ENCODE measurements at regions not wholly inside any gene's neighbourhood (a gene's known extent, or its start where the extent isn't known, plus 50 kb on each side); places are given as distances from the start of the nearest gene placed in this dataset.
"Not testable (repeated sequence)": the region's sequence is repeated elsewhere in the genome, so short reads cannot be mapped to it uniquely, and the experiment has no call there.

DNA sequence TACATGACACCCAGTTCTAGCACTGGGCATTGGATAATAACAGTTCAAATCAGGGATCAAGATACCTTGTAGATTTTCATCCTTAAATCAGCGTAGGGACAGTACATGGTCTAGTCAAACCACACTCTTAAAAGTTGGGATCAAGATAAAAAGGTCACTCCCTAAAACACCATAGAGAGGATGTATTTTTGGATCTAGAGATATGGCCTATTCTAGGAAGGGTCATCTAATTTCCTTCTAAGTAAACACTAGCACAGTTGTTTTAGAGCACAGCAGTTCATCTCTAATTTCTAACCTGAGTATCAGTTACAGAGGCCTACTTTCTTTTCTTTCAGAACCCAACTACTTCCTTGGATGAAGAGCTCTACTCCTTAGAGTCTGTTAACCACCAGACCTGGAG is 166.4 kb upstream of the GRIN3A start:
- intact Hi-C loops (cut with DNase I), result no loop called here
- no peak for DNase-seq

DNA sequence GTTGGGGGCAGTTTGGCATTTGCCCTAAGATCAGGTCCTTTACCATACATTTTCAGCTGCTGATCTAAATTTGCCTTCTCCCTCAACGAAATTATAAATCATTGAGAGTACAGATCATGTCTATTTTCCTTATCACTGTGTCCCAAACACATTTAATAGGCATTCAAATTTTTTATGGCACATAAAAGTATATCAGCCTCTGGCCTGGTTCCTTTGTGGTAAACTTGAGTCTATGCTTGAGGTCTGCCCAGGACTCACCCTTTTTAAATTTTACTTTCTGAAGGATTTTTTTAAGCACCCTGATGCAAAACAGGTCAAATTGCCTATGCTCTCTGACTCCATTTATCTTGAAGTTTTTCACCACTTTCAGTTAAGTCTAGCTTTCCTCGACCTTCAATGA is 163.6 kb upstream of the GRIN3A start:
- intact Hi-C loops (cut with DNase I), result no loop called here
- DNase-seq, result no peak

- intact Hi-C loops (cut with DNase I), result no loop called here
- no peak for DNase-seq
These were observed 158.7 kb upstream of the GRIN3A start for GRCh38 chr9:101897196-101897595.

DNA sequence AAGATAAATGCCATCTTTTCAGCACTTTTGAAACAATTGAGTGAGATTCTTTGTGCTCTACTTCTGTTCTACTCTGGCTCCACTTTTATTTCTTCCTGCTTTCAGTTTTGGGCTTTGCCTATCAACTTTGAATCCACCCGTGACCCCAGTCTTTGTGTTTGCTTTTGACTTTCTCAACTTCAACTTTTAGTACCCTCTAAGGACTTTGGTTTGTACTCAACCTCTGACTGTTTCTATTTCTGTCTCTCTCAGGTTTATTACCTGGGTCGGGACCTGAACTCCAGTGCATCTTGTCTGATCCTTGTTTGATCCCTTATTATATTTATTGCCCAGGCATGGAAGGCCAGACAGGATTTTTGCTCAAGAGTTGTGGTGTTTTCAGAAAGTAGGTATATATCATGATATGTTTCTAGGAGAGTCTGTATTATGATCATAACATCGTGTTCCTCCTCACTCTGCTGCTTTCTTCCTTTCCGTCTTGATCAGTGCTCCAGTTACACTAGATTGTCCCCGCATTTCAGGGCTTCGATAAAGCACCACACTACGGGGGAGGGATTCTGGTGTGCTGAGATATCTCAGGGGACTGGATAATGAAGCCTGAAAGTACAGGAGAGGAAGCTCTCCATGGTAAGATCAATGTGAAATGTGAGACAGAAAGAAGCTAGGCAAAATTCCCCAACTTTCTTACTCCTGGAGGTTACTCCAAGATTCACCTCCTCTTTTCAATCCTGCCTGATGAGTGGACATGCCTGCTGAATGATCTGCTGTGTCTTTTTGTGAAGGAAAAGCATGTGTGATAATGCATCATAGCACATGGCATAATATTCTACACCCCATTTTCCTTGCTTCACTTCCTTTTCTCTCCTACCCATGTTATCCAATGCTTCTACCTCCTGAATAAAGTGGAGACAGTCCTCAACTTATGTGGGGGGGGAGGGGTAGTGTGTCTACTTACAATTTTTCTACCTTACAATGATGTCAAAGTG is 155.5 kb upstream of the GRIN3A start:
- intact Hi-C loops (cut with DNase I), result no loop called here
- DNase-seq, result no peak

DNA sequence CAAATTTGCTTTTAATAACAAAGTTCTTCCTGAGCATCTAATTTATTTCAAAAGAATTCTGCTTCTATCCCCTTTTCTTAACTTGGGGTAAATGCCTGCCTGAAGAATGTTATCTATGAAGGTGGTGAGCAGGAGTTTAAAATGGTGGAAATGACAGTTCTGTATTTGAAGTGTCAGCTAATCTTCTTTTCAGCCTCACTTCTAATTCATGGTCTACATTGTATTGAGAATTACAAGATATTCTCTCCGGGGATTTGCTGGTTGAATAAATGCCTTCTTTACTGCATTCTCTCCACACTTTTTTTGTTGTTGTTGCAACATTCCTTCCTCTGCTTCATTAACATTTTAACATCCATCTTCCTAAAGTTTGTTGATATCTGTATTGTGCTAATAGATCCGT is 143.1 kb upstream of the GRIN3A start:
- intact Hi-C loops (cut with DNase I), result no loop called here
- no peak for DNase-seq

DNA sequence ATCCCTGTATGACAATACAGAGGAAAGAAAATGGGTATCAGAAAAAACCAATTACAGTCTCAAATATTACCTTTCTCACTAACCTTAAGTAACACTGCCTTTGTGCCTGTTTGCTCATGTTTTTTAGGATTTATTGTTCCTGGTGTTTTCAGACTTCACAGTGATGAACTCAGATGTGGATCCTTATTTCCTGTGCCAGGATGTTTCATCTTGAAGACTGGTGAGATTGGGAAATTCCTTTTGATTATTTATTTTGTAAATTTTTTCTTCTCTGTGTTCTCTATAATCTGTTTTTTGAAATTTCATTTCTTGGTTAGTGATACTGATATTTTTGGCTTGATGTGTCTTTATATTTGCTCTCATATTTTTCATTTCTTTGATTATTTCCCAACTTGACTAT is 142.4 kb upstream of the GRIN3A start:
- intact Hi-C loops (cut with DNase I), result no loop called here

GRCh38 chr9:101878734-101879133 is 140.3 kb upstream of the GRIN3A start:
- intact Hi-C loops (cut with DNase I), result no loop called here
- no peak for DNase-seq

More for the DNA sequence above, 142.4 kb upstream of the GRIN3A start:
- DNase-seq, result no peak

- intact Hi-C loops (cut with DNase I), result no loop called here
- DNase-seq, result no peak
These were observed 139.0 kb upstream of the GRIN3A start for GRCh38 chr9:101877439-101877838.

DNA sequence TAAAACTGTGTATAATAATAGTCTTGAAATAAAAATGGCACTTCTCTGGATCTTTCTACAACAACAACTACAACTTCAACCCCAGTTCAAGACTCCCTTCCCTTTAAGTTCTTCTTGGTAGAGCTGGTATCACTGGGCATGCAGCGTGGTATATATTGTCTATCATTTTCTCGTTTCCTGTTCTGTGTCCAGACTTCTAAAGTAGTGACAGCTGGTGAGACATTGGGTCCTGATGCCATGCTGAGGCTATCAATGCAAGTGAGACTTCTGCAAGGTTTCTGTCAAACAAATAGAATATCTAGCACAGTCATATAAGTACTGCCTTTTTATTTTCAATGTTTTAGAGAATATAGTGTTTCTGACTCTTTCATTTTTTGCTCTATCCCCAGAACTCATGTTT is 123.0 kb upstream of the GRIN3A start:
- intact Hi-C loops (cut with DNase I), result no loop called here
- DNase-seq, result no peak

DNA sequence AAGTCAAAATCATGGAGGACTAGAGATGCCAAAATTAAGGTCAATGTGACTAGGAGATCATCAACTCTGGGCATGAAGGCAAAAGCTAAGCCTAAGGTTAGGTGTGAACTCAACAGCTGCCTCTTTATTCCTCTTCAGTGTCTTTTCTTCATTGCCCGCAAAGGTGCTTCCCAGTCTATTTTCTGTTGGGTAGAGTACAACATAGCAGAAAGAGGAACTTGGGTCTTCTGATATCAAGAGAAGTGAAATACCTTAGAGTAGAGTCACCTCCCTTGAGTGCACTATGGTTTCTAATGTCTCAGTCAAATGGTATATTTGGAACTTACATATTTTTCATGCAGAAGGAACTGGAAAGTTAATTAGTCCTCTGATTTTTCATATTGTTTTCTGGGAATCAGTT is 122.5 kb upstream of the GRIN3A start:
- intact Hi-C loops (cut with DNase I), result no loop called here
- no peak for DNase-seq

DNA sequence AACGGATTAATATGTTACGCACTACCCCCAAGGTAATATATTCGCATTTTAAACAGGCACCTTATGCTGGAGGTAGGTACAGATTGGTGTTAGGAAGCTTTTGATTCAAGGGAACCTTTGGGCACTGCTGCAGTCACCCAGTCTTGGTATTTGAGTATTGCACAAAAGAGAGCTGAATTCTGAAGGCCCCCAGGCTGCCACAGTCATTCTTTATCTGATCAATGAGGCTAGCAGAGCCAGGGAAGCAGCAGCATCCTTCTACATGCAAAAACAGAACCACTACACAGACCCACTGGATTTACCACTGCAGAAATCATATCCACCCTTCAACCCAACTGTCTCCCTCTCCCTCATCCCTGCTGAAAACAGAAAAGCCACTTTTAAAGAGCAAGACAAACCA is 121.2 kb upstream of the GRIN3A start:
- intact Hi-C loops (cut with DNase I), result no loop called here
- no peak for DNase-seq

- intact Hi-C loops (cut with DNase I), result no loop called here
- no peak for DNase-seq
These were observed 119.6 kb upstream of the GRIN3A start for GRCh38 chr9:101858026-101858425.

- DNase-seq, result no peak
- intact Hi-C loops (cut with DNase I), result no loop called here
These were observed 110.8 kb upstream of the GRIN3A start for GRCh38 chr9:101849102-101849707.

DNA sequence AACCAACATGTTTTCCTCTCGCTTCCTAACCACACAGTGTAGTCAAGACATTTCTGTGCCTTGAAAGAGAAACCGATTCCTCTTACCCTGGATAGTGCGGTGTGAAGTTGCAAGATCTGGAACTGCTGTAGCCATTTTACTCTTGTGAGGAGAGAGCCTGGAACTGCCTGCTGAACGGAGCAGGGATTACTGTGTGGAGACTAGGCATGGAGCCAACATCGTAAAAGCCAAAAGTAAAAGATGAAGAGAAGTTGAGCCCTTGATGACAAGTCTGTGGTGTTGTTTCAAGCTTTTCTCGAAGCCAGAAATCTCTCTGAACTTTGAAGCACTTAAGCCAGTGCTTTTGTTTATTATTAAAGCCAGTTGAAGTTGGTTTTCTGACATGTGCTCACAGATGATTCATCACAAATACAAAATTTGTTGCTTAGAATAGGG is 110.1 kb upstream of the GRIN3A start:
- intact Hi-C loops (cut with DNase I), result no loop called here
- no peak for DNase-seq

GRCh38 chr9:101846161-101846560 is 107.7 kb upstream of the GRIN3A start:
- intact Hi-C loops (cut with DNase I), result no loop called here
- no peak for DNase-seq

DNA sequence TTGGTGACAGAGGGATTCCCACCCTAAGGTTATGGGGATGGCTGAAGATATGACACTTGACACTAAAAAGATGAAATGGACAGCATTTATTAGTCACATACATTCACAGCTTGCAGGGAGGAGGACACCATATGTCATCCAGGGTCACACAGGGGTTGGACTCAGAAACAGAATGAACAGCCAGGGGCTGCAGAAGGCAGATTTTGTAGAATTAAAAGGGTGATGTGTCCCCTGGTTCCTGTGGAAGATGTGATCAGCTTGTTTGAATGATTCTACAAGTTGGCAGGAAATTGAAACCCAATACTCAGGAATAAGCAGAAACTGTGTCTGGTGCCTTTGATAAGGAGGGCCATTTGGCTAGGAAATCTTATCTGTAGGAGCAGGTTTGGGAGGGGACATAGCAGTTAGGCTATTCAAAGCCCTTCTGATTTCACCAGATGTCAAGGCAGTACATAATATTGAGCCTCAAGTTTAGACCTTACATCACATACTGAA is 102.3 kb upstream of the GRIN3A start:
- DNase-seq, result no peak
- intact Hi-C loops (cut with DNase I), result no loop called here

GRCh38 chr9:101838988-101839387 is 100.5 kb upstream of the GRIN3A start:
- intact Hi-C loops (cut with DNase I); DNase-seq: not testable (repeated sequence)

GRCh38 chr9:101836021-101836420 is 97.6 kb upstream of the GRIN3A start:
- intact Hi-C loops (cut with DNase I), result no loop called here
- no peak for DNase-seq

GRCh38 chr9:101832486-101832885 is 94.0 kb upstream of the GRIN3A start:
- no peak for DNase-seq
- intact Hi-C loops (cut with DNase I), result no loop called here

DNA sequence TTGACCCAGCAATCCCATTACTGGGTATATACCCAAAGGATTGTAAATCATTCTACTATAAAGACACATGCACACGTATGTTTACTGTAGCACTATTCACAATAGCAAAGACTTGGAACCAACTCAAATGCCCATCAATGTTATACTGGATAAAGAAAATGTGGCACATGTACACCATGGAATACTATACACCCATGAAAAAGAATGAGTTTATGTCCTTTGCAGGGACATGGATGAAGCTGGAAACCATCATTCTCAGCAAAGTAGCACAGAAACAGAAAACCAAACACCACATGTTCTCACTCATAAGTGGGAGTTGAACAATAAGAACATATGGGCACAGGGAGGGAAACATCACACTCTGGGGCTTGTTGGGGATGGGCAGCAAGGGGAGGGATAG is 83.0 kb upstream of the GRIN3A start:
- intact Hi-C loops (cut with DNase I); DNase-seq: not testable (repeated sequence)

GRCh38 chr9:101820983-101821382 is 82.5 kb upstream of the GRIN3A start:
- intact Hi-C loops (cut with DNase I); DNase-seq: not testable (repeated sequence)

DNA sequence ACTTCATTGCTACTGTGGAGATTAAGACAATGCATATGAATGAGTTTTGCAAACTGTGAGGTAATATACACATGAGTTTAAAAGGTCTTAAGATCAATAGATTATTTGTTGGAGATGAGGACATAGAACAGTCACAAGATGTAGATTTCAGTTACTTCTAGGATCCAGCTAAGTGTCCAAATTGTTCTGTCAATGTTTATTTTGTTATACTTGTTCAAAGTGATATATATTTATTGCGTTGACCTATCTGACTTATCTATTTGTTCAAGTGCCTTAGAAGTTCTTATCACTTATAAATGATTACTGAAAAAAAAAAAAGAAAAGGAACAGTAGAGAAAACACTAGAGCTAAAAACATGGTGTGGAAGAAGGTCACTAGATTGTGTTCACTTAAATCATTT is 75.6 kb upstream of the GRIN3A start:
- DNase-seq, result no peak
- intact Hi-C loops (cut with DNase I), result no loop called here

All from posterior cingulate gyrus (tissue), 11 donors.